ENCODE measurements at regions not wholly inside any gene's neighbourhood (a gene's known extent, or its start where the extent isn't known, plus 50 kb on each side); places are given as distances from the start of the nearest gene placed in this dataset.

DNA sequence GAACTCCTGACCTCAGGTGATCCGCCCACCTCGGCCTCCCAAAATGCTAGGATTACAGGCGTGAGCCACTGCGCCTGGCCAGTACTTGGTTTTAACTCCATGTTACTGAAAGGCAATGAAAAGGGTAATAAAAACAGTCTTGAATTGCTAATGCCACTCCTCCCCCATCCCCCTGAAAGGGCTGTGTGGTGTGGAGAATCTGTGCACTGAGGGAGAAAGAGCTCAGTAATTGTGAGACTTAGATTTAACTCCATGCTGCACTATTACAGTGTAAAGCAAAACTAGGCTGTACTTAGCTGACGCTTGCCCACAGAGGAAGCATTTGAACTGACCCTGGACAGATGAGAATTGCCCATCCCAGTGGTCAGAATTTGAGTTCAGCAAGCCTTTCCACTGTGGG lies 1662.4 kb upstream of the ACO1 start:
- no peak for ATAC-seq
- Mint-ChIP-seq H3K36me3 (ENCODE audit: low read depth) (no peaks in the 10 kb centered on the region), H3K4me3 (no peak overlapping the region), H3K27me3 (peaks cover 1% of the 10 kb centered on the region), H3K9me3 (no peaks in the 10 kb centered on the region), H3K4me1 (ENCODE audit: low read depth) (no peaks in the 10 kb centered on the region), H3K27ac (no peak overlapping the region)
- ChIA-PET CTCF (no interaction called here), POLR2A (no interaction called here)
- intact Hi-C loops (cut with micrococcal nuclease): no loop called here
- no peak for DNase-seq
- TF ChIP-seq, protein P1, sequence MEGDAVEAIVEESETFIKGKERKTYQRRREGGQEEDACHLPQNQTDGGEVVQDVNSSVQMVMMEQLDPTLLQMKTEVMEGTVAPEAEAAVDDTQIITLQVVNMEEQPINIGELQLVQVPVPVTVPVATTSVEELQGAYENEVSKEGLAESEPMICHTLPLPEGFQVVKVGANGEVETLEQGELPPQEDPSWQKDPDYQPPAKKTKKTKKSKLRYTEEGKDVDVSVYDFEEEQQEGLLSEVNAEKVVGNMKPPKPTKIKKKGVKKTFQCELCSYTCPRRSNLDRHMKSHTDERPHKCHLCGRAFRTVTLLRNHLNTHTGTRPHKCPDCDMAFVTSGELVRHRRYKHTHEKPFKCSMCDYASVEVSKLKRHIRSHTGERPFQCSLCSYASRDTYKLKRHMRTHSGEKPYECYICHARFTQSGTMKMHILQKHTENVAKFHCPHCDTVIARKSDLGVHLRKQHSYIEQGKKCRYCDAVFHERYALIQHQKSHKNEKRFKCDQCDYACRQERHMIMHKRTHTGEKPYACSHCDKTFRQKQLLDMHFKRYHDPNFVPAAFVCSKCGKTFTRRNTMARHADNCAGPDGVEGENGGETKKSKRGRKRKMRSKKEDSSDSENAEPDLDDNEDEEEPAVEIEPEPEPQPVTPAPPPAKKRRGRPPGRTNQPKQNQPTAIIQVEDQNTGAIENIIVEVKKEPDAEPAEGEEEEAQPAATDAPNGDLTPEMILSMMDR (IDR thresholded peaks at IDR 0.05): no peak

DNA sequence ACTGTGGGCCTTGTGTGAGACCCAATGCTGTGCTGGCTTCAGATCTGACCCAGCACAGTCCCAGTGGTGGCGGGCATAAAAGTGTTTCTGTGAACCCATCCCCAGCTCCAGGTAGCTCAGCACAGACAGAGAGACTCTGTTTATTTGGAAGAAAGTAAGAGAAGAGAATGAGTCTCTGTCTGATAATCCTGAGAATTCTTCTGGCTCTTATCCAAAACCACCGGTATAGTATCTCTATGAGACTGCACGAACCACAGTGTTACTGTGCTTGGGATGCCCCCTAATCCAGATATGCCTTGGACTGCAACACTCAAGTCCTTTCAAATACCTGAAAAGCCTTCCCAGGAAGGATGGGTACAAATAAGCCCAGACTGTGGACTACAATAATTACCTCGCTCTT lies 1660.8 kb upstream of the ACO1 start:
- TF ChIP-seq, protein P1 (IDR thresholded peaks at IDR 0.05): no peak
- ChIA-PET CTCF (no interaction called here), POLR2A (no interaction called here)
- Mint-ChIP-seq H3K4me3 (no peak overlapping the region), H3K9me3 (no peaks in the 10 kb centered on the region), H3K27ac (no peak overlapping the region), H3K27me3 (peaks cover 1% of the 10 kb centered on the region), H3K4me1 (ENCODE audit: low read depth) (no peaks in the 10 kb centered on the region), H3K36me3 (ENCODE audit: low read depth) (no peaks in the 10 kb centered on the region)
- intact Hi-C loops (cut with micrococcal nuclease): no loop called here
- DNase-seq (no peak), ATAC-seq (no peak)

- DNase-seq: no peak
- no peaks in the 10 kb centered on the region for H3K4me1 Mint-ChIP-seq (ENCODE audit: low read depth)
- TF ChIP-seq, protein P1 (IDR thresholded peaks at IDR 0.05): no peak
- no peaks in the 10 kb centered on the region for H3K27me3 Mint-ChIP-seq
- no peaks in the 10 kb centered on the region for H3K9me3 Mint-ChIP-seq
- H3K4me3 Mint-ChIP-seq: no peak overlapping the region
- ChIA-PET CTCF (no interaction called here), POLR2A (no interaction called here)
- no peak overlapping the region for H3K27ac Mint-ChIP-seq
- no peaks in the 10 kb centered on the region for H3K36me3 Mint-ChIP-seq (ENCODE audit: low read depth)
- ATAC-seq: no peak
- intact Hi-C loops (cut with micrococcal nuclease): no loop called here
Observed at GRCh38 chr9:30732060-30732459, 1652.4 kb upstream of the ACO1 start.

DNA sequence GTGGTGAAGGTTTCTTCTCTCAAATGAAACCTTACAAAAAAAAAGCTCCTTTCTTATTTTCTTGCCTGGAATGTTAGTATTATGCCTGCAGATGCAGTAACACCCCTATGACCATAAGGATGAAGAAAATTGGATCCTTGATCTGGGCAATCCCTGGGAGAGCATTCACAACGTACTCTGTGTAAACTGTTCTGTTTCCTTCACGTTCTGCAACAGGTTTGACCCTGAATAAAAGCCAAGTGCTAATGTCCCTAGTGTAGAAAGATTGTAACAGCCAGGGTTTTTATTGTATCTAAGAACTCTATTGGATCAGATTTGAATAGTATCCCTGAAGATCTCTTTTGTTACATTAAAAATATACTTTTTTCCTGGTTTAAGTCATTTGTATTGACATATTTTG lies 1639.6 kb upstream of the ACO1 start:
- H3K4me3 Mint-ChIP-seq: no peak overlapping the region
- CTCF ChIA-PET: no interaction called here
- no peak for DNase-seq

DNA sequence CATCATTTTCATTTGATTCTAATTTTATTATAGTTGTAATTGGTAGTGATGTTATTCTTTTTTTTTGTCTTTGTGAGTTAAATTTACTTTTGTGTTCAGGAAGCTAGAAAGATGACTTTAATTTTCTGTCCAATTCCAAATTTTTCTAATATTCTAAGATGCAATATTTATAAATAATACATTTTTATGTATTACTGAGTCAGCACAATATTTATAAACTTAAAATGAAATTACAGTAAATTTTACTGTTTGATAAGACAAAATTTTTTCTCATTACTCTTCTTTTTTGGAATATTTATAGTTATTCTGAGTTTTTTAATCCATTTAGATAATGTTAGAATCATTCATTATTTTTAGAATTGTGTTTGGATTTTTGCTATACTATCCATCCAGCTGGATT lies 1637.9 kb upstream of the ACO1 start:
- H3K9me3 Mint-ChIP-seq: no peaks in the 10 kb centered on the region
- DNase-seq (no peak), ATAC-seq (no peak)
- TF ChIP-seq, protein P1 (IDR thresholded peaks at IDR 0.05): no peak
- no peaks in the 10 kb centered on the region for H3K36me3 Mint-ChIP-seq (ENCODE audit: low read depth)
- no peak overlapping the region for H3K4me3 Mint-ChIP-seq
- POLR2A ChIA-PET: no interaction called here
- H3K27ac Mint-ChIP-seq: no peak overlapping the region
- CTCF ChIA-PET: no interaction called here
- H3K27me3 Mint-ChIP-seq: no peaks in the 10 kb centered on the region
- H3K4me1 Mint-ChIP-seq (ENCODE audit: low read depth): no peaks in the 10 kb centered on the region
- intact Hi-C loops (cut with micrococcal nuclease): no loop called here

More for the DNA sequence above, 1639.6 kb upstream of the ACO1 start:
- TF ChIP-seq, protein P1 (IDR thresholded peaks at IDR 0.05): no peak
- Mint-ChIP-seq H3K4me1 (ENCODE audit: low read depth) (no peaks in the 10 kb centered on the region), H3K27me3 (no peaks in the 10 kb centered on the region), H3K9me3 (no peaks in the 10 kb centered on the region), H3K36me3 (ENCODE audit: low read depth) (no peaks in the 10 kb centered on the region), H3K27ac (no peak overlapping the region)
- intact Hi-C loops (cut with micrococcal nuclease): no loop called here
- ATAC-seq: no peak
- POLR2A ChIA-PET: no interaction called here
